CD4-positive, alpha-beta T cell treated with Interleukin-17A for 4 hours (primary cell): ENCODE measurements at regions not wholly inside any gene's neighbourhood (a gene's known extent, or its start where the extent isn't known, plus 50 kb on each side); places are given as distances from the start of the nearest gene placed in this dataset.

ENCODE experiments used
- DNase-seq: peaks from one replicate; pipeline ENCODE4 v3.0.0-alpha.2; 2020; ENCODE audit warnings: mixed read lengths

DNA sequence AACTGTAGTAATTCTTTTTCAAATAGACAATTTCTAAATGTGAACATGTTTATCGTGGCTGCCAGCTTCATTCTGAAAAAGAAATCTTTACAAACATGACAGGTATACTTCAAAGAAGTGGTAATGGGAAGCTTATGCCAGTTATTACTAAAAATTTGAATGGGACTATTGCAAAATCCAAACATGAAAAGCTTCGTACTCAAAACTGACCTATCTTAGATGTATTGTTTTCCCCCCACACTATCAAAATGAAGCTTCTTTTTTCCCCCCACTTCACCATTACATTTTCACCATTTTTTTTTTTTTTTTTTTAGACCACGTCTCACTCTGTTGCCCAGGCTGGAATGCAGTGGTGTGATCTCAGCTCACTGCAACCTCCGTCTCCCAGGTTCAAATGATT lies 50.4 kb upstream of the SERTAD2 start:
- DNase-seq, result no peak

DNA sequence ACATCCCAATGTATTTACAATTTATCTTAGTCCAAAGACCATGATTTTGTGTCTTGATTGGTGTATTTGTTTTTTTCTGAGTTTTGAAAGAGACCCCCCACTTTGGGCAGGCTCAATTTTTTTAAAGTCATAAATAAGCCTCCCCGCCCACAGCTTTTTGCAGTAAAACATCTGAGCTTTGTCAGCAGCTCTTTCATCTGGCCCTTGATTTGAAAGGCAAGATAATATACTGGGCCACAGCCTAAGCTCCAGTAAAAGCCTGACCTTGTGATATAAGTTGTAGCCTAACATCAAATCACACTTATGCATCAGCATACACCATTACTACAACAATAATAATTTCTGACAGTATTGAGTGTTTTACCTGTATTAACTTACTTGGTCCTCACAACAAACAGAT lies 51.3 kb upstream of the SERTAD2 start:
- no peak for DNase-seq

GRCh38 chr2:64707276-64707675 lies 53.6 kb upstream of the SERTAD2 start:
- DNase-seq, result no peak

- DNase-seq, result no peak
These were observed 55.1 kb upstream of the SERTAD2 start for GRCh38 chr2:64708829-64709228.

DNA sequence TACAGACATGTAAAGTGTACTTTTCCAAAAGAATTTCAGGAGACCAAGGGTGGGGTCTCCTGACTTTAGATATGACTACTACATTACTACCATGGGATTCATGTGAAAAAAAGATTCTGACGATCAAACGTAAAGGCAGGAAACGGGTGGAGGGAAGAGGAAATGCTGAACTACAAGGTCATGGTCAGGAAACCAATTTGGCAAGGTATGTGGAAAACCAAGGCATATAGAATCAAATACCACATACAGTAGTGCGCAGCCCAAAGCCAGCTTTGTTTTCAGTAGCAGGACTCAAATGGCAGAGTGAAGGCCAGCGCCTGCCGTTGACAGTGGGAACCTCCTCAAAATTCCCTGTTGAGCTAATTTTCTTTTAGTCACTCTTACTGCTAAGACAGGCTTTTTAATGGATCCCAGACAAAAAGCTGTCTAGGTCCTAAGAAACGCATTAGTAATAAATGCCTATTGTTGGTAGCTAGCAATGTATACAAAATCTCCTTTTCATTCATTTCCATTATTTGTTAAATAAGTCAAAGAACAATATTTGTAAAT lies 57.6 kb upstream of the SERTAD2 start:
- DNase-seq, result peak; percentile 19

GRCh38 chr2:64713686-64714085 lies 60.0 kb upstream of the SERTAD2 start:
- DNase-seq, result no peak

DNA sequence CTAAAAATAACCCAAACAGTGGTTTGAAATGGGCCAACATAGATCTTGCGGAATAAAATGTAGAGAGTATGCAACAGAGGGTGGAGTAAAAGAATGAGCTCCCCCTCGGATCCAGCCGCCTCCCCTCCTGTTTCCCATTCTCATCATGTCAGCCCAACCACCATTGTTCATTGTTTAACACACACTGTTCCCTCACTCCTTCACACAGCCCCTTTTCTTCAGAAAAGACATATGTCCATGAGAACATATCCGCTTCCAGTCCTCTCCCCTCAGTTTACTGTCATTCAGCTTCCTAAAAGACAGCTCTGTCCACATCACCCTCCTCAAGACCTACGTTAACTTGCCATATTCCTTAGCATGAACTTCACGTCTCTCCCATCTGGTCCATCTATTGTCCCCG lies 62.9 kb upstream of the SERTAD2 start:
- DNase-seq, result no peak

DNA sequence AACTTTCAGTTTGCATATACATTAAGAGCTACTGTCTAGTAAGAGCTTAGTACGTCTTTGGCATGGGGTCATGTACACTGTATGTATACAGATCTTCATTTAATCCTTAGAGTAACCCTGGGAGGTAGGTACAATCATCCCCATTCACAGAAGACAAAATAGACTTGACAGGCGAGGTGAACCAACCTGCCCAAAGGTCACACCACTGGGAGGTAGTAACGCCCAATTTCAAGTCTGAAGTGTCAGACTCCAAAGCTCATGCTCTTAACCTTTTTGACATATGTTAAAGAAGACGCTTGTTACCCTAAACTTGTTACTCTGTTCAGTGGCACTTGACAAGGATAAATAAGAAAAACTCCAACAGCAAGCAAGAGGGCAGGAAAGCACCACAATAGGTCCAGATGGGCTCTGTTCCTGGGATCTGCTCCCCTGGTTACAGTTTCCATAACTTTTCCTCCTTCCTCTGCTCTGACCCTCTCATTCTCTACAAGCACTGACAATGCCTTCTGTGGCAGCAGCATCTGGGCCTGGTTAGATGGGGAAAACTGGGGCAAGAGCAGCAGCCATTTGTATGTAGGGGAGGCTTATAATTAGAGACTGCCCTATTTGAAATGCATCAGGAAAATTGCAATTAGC lies 64.7 kb upstream of the SERTAD2 start:
- DNase-seq, result no peak

GRCh38 chr2:64720535-64721319 lies 67.0 kb upstream of the SERTAD2 start:
- DNase-seq, result no peak

DNA sequence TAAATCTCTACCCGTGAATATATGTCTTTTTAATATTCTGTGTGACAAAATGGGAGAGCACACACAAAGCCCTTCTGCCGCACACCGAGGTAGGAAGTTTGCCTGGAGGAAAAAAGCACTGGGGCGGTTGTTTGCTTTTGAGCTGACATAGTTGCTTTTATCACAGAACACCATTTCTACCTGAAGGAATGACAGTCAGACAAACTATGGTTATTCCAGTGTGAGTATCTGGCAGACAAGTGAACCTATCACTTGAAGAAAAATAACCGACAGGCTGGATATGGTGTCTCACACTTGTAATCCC lies 67.6 kb upstream of the SERTAD2 start:
- no peak for DNase-seq

GRCh38 chr2:64722291-64723044 lies 68.8 kb upstream of the SERTAD2 start:
- no peak for DNase-seq

DNA sequence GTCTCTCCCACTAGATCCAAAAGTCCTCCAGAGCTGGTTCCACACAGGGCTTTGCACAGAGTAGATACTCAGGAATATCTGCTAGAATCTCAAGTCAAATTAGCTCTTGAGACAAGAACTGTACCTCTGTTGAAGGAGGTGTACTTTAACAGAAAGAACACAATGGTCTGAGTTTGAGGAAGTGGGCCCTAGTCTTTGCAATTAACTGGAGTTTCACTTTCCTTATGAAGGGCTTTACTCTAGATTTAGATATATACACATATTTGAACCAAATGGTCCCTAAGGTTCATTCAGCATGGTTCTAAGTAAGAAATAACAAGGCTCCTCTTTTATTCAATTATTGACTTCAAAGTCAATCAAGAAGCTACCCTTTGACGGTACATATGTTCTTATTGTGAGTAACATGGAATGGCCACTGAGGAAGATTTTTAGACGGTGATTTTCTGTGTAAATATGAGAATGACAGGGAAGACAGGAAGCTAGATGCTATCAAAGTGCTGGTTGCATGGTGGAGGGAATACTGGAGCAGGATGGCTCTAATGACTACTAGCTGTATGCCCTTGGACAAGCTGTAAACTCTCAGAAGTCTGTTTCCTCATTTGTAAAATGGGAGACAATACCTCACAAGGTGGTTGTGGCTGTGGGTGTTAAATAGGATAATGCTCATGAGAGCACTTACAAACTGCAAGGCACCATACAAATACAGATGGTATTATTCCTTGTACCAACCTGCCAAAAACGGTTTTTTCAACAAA lies 73.5 kb upstream of the SERTAD2 start:
- no peak for DNase-seq

GRCh38 chr2:64727843-64728463 lies 74.2 kb upstream of the SERTAD2 start:
- DNase-seq, result no peak

- peak; percentile 66 for DNase-seq
These were observed 77.0 kb upstream of the SERTAD2 start for GRCh38 chr2:64730551-64731262.

GRCh38 chr2:64731263-64731643 lies 77.5 kb upstream of the SERTAD2 start:
- no peak for DNase-seq

GRCh38 chr2:64731746-64732145 lies 78.0 kb upstream of the SERTAD2 start:
- no peak for DNase-seq

- DNase-seq, result no peak
These were observed 78.4 kb upstream of the SERTAD2 start for GRCh38 chr2:64732146-64732545.

DNA sequence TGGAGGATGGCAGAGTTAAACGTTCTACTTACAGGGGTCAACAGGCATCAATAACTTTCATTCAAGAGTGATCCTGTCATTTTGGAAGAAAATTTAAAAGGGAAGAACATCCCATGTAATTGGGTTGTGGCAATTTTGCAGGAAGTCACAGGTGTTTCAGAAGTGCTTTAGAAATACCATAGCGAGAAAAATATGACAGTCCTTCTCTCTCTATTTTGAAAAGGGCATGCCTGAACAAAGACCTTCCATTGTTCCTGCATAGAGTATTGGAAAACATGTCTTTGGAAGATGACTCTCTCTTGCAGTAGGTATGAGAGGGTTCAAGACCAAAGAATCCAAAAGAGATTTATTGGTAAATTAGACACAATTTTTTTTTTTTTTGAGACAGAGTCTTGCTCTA lies 81.8 kb upstream of the SERTAD2 start:
- DNase-seq, result no peak

GRCh38 chr2:64737547-64737946 lies 83.8 kb upstream of the SERTAD2 start:
- no peak for DNase-seq

DNA sequence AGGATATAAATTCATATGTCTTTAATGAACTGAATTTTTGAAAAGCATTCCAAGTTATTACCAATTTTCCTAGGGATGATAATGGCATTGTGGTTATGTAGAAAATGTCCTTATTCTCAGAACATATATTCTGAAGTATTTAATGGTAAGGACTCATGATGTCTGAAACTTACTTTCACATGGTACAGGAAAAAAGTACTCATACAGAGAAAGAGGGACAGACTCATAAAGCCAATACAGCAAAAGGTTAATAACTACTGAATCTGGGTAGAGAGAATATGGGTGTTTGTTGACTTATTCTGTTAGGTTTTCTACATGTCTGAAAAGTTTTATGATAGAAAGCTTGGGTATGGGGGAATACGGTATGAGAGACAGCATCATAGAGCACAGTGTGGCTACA lies 84.3 kb upstream of the SERTAD2 start:
- DNase-seq, result no peak

DNA sequence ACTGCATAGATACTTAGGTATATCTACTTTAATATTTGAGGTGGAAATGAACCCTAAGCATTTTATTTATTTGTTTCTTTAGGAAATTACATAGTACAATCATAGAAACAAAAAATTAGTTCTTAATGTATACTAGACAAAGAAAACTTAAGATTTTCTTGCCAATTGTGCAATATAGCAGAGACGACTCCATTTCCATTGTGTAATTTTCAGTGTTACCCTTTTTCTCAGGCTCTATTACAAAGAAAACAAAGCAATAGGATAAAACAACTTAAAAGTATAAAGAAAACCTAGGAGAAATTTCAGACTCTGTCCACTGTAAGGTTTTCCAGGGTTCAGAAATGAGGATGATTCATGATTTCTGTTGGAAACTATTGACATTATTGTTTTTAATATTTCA lies 89.0 kb upstream of the SERTAD2 start:
- no peak for DNase-seq

- DNase-seq, result no peak
These were observed 90.1 kb upstream of the SERTAD2 start for GRCh38 chr2:64743739-64744330.
